Esophagus muscularis mucosa (tissue), 4 donors: ENCODE measurements at regions not wholly inside any gene's neighbourhood (a gene's known extent, or its start where the extent isn't known, plus 50 kb on each side); places are given as distances from the start of the nearest gene placed in this dataset.

Experiments
- CTCF ChIP-seq, 3 experiments: fragments of 200-600 bp in 2 of 3; fragments of 450-650 bp in 1 of 3; sonication (generic) in 2 of 3; IDR thresholded peaks; one replicate each; pipeline ENCODE4 v1.5.1; 2017 to 2019; ENCODE audit warnings: antibody characterized with exemption in 3 of 3, mild to moderate bottlenecking in 2 of 3, moderate library complexity in 1 of 3
- EP300 ChIP-seq: sonication (generic); formaldehyde crosslinking; IDR thresholded peaks from one replicate; pipeline ENCODE4 v1.6.1; 2017; ENCODE audit warnings: antibody characterized with exemption
- POLR2A ChIP-seq: fragments of 450-650 bp; IDR thresholded peaks from one replicate; pipeline ENCODE4 v1.6.1; 2017; ENCODE audit warnings: antibody characterized with exemption, moderate library complexity, mild to moderate bottlenecking, low read depth

GRCh38 chr20:4569865-4570264 lies 116.4 kb upstream of the PRNP start:
- TF ChIP-seq CTCF (IDR thresholded peaks at IDR 0.05) (no peak), POLR2A (no peak), EP300 (no peak)
